ENCODE measurements at regions not wholly inside any gene's neighbourhood (a gene's known extent, or its start where the extent isn't known, plus 50 kb on each side); places are given as distances from the start of the nearest gene placed in this dataset.

GRCh38 chr16:9687737-9688319, 494.4 kb downstream of the GRIN2A start:
- TF ChIP-seq CTCF (IDR thresholded peaks at IDR 0.05): no peak
- no peak for TF ChIP-seq POLR2A (IDR thresholded peaks at IDR 0.05)
- TF ChIP-seq POLR2AphosphoS5 (IDR thresholded peaks at IDR 0.05): no peak

All from sigmoid colon (tissue), 4 donors.